ENCODE measurements at regions not wholly inside any gene's neighbourhood (a gene's known extent, or its start where the extent isn't known, plus 50 kb on each side); places are given as distances from the start of the nearest gene placed in this dataset.

DNA sequence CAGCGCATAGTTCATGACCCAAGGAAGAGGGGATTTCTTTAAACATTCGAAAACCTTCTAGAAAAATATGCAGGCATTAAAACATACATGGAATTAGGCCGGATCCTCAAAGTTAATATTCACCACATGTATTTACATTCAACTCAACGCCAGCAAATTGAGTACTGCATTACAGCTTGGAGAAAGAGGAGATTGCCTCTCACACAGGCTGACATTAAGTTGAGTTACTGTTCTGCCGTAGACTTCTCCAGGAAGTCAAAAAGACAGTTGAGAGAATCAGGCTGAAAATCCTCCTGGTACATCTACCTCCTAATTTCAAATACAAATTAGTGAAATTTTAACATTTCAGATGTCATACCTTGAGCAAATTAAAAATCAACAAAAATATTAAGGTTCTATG is 195.7 kb downstream of the URI1 start:
- H3K9me1 ChIP-seq (ENCODE audit: insufficient read depth, low read length) = no peaks in the 10 kb centered on the region
- no peak overlapping the region for H2AFZ ChIP-seq (replicated peaks; ENCODE audit: low read length, poor library complexity)
- no peak overlapping the region for H4K8ac ChIP-seq (ENCODE audit: low read depth in 2 of 2, low read length in 2 of 2)
- intact Hi-C loops (cut with micrococcal nuclease) (no loop called here), dilution Hi-C loops (cut with HindIII; ENCODE audit: low sequenced_read_pairs, unreplicated experiment) (no loop called here), in situ Hi-C loops (cut with MboI; ENCODE audit: low sequenced_read_pairs) (no loop called here)
- H3K27ac ChIP-seq (ENCODE audit: insufficient read depth, low read length) = no peak overlapping the region
- peaks cover 5% of the 10 kb centered on the region; the same call in 1 of the 2 replicates for H3K9me3 ChIP-seq (ENCODE audit: control insufficient read depth, insufficient read depth, low read length)
- H3K23ac ChIP-seq (ENCODE audit: low read depth, low read length) = no peak overlapping the region
- no peaks in the 10 kb centered on the region for H3K79me1 ChIP-seq (ENCODE audit: low read depth in 1 of 2, low read length in 2 of 2)
- H4K91ac ChIP-seq (ENCODE audit: insufficient read depth, low read depth, low read length) = no peak overlapping the region
- H4K20me1 ChIP-seq (ENCODE audit: insufficient read depth, low read length) = no peaks in the 10 kb centered on the region
- H3K4me3 ChIP-seq (ENCODE audit: insufficient read depth, low read depth, low read length) = no peak overlapping the region
- ChIA-PET CTCF (no interaction called here), POLR2A (ENCODE audit: unreplicated experiment) (no interaction called here)
- H3K4me2 ChIP-seq (ENCODE audit: low read depth, low read length) = no peak overlapping the region
- no peak overlapping the region for H2BK120ac ChIP-seq (ENCODE audit: low read depth, low read length)
- H2BK20ac ChIP-seq (ENCODE audit: low read depth, low read length) = no peak overlapping the region
- no peak overlapping the region for H3K9ac ChIP-seq (ENCODE audit: low read depth, low read length)
- H3K4ac ChIP-seq (ENCODE audit: low read depth, low read length) = no peak overlapping the region
- no peak overlapping the region for H3K18ac ChIP-seq (ENCODE audit: low read depth, low read length)
- no peak overlapping the region for H2BK15ac ChIP-seq (ENCODE audit: low read depth, low read length)
- no peak for ATAC-seq (ENCODE audit: low read depth)
- no peak for DNase-seq
- TF ChIP-seq SMC3 (IDR thresholded peaks at IDR 0.05; ENCODE audit: low read depth, low read length) (no peak), FOS (IDR thresholded peaks at IDR 0.05; ENCODE audit: low read depth, low read length) (no peak), RAD21 (IDR thresholded peaks at IDR 0.05; ENCODE audit: low read length) (no peak), RFX5 (IDR thresholded peaks at IDR 0.05; ENCODE audit: low read depth, low read length) (no peak), MXI1 (IDR thresholded peaks at IDR 0.05; ENCODE audit: borderline replicate concordance, low read depth, low read length) (no peak), MAZ (IDR thresholded peaks at IDR 0.05; ENCODE audit: borderline replicate concordance, low read depth, low read length) (no peak), BHLHE40 (IDR thresholded peaks at IDR 0.05; ENCODE audit: low read depth, low read length) (no peak), NFE2L2 (IDR thresholded peaks at IDR 0.05; ENCODE audit: low read depth, low read length) (no peak), CEBPB (IDR thresholded peaks at IDR 0.05; ENCODE audit: low read depth, low read length) (no peak), POLR2A (IDR thresholded peaks at IDR 0.05; ENCODE audit: low read depth, low read length) (no peak), RCOR1 (IDR thresholded peaks at IDR 0.05; ENCODE audit: insufficient replicate concordance, low read length) (no peak), MAFK (IDR thresholded peaks at IDR 0.05; ENCODE audit: low read depth, low read length) (no peak), CHD1 (IDR thresholded peaks at IDR 0.05; ENCODE audit: low read depth, low read length) (no peak)
- TF ChIP-seq, protein P1, sequence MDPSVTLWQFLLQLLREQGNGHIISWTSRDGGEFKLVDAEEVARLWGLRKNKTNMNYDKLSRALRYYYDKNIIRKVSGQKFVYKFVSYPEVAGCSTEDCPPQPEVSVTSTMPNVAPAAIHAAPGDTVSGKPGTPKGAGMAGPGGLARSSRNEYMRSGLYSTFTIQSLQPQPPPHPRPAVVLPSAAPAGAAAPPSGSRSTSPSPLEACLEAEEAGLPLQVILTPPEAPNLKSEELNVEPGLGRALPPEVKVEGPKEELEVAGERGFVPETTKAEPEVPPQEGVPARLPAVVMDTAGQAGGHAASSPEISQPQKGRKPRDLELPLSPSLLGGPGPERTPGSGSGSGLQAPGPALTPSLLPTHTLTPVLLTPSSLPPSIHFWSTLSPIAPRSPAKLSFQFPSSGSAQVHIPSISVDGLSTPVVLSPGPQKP (IDR thresholded peaks at IDR 0.05; ENCODE audit: borderline replicate concordance, low read depth, low read length) = no peak
- TF ChIP-seq, protein P2, sequence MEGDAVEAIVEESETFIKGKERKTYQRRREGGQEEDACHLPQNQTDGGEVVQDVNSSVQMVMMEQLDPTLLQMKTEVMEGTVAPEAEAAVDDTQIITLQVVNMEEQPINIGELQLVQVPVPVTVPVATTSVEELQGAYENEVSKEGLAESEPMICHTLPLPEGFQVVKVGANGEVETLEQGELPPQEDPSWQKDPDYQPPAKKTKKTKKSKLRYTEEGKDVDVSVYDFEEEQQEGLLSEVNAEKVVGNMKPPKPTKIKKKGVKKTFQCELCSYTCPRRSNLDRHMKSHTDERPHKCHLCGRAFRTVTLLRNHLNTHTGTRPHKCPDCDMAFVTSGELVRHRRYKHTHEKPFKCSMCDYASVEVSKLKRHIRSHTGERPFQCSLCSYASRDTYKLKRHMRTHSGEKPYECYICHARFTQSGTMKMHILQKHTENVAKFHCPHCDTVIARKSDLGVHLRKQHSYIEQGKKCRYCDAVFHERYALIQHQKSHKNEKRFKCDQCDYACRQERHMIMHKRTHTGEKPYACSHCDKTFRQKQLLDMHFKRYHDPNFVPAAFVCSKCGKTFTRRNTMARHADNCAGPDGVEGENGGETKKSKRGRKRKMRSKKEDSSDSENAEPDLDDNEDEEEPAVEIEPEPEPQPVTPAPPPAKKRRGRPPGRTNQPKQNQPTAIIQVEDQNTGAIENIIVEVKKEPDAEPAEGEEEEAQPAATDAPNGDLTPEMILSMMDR (conservative IDR thresholded peaks at IDR 0.05; ENCODE audit: low read depth, low read length) = no peak
- TF ChIP-seq, protein P3, sequence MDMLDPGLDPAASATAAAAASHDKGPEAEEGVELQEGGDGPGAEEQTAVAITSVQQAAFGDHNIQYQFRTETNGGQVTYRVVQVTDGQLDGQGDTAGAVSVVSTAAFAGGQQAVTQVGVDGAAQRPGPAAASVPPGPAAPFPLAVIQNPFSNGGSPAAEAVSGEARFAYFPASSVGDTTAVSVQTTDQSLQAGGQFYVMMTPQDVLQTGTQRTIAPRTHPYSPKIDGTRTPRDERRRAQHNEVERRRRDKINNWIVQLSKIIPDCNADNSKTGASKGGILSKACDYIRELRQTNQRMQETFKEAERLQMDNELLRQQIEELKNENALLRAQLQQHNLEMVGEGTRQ (IDR thresholded peaks at IDR 0.05; ENCODE audit: low read depth, low read length) = no peak
- H3K27me3 ChIP-seq (ENCODE audit: control insufficient read depth, insufficient read depth, low read length) = no peaks in the 10 kb centered on the region
- WGBS, 2 experiments (ENCODE audit: extremely low coverage in 2 of 2, insufficient read length in 1 of 2) = no CpG with 5 or more reads among the region's 5 CpGs
- H4K5ac ChIP-seq (ENCODE audit: low read depth, low read length) = no peak overlapping the region
- no peak overlapping the region for H3K14ac ChIP-seq (replicated peaks; ENCODE audit: low read depth, low read length)
- BruUV-seq (replicated peaks) = no TSS peak
- no peaks in the 10 kb centered on the region for H3K36me3 ChIP-seq (ENCODE audit: control insufficient read depth, insufficient read depth, low read length)
- H3K56ac ChIP-seq (ENCODE audit: extremely low read depth, insufficient read depth, low read length) = no peak overlapping the region
- H2AK9ac ChIP-seq (replicated peaks; ENCODE audit: low read depth, low read length, poor library complexity) = no peak overlapping the region
- H3K4me1 ChIP-seq (ENCODE audit: control insufficient read depth, insufficient read depth, low read length) = no peaks in the 10 kb centered on the region
- no peak overlapping the region for H2AK5ac ChIP-seq (ENCODE audit: low read depth, low read length)
- H2BK5ac ChIP-seq (ENCODE audit: low read depth, low read length, poor library complexity, severe bottlenecking) = no peak overlapping the region

All from IMR-90 (cell line).